Stimulated activated CD8-positive, alpha-beta memory T cell treated with anti-CD3 and anti-CD28 coated beads, Interleukin-7, amount 100 ng/mL, for 24 hours (primary cell): ENCODE measurements at regions not wholly inside any gene's neighbourhood (a gene's known extent, or its start where the extent isn't known, plus 50 kb on each side); places are given as distances from the start of the nearest gene placed in this dataset.

Source experiments
- DNase-seq: peaks from one replicate; pipeline ENCODE4 v3.0.0-alpha.2; 2020; ENCODE audit warnings: low read depth

DNA sequence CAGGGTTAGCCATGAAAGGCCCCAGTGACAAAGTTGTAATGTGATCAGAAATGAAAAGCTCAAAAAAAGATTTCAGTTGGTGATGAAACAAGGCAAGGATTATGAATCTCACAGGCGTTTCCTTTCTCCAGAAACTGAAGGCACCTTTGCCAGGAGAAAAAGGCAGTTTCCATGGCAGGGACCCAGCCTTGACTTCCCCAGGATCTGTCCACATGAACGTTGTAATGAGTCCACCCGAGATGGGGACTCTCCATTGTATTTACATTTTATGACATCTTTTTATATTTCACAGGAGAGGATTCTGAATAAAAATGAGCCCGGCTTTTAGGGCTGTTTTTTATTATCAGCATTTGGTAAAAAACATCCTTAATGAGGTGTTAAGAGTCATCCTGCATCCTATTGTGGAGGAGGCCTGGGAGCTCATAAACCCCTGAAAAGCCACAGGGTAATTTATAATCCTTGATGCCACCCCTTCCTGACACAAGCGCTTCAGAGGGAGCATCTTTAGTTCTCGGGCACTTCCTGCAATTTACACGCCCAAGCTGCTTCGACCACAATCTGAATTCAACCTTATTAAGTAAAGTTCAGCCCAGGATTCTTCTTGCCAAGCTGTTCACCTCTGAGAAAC, 74.1 kb upstream of the SALL4 start:
- no peak for DNase-seq

DNA sequence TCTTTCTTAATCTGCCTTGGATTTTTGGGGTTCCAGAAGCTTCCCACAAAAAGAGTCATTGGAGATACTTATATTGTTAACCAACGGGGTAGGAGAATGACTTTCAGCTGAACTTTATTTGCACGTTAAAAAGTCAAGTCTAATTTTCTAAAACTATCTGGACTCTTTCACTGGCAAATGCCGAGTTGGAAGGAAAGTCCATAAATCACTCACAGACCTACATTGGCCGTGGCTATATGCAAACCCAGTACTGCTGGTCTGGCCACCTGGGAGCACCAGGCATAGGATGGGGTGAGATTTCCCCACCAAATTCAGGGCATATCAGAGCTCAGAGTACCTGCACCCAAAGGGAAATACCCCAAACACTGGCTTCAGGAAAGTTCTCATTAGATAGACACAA, 71.3 kb upstream of the SALL4 start:
- no peak for DNase-seq

DNA sequence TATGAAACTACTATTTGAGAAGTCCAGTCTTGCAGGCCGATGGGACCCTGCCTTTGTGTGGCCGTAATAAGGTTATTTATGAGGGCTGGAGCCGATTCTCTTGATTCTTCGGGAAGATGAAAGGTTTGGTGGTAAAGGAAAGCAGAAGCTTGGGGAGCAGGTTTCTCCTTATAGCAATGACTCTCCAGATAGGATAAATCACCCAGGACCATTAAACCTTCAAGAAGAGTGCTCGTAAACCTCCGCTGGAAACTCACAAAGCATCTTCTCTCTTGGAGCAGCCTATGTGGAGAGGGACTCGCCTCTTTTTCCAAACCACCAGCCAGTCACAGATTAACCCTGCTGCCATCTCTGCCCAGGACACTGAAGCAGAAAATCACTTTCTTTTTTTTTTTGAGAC, 69.6 kb upstream of the SALL4 start:
- no peak for DNase-seq

DNA sequence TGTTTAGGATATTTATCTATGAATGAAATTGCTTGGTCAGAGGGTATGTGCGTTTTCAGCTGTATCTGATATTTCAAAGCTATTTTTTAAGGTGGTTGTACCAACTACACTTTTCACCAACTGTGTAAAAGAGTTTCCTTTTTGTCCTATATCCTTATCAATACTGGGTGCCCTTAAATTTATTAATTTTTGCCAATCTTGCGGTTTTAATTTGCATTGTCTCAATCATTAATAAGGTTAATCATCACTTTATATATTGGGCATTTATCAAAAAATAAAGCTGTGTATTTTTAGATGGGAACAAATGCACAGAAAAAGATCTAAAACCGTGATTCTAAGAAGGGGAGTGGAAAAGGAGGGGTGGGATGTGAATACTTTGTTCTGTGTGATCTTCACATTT, 66.7 kb upstream of the SALL4 start:
- no peak for DNase-seq

DNA sequence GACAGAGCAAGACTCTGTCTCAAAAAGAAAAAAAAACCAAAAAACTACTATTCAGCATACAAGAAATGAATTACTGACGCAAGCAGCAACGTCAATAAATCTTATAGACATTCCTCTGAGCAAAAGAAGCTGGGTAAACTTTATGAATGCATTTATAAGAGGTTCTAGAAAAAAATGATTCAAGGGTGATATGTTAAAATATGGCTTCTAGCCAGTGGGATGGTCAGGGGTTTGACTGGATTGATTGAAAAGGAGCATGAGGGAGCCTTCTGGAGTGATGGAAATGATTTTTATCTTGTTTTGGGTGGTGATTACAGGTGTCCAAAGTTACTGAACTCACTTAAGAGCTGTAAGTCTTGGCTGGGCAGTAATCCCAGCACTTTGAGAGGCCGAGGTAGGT, 64.9 kb upstream of the SALL4 start:
- DNase-seq: no peak

DNA sequence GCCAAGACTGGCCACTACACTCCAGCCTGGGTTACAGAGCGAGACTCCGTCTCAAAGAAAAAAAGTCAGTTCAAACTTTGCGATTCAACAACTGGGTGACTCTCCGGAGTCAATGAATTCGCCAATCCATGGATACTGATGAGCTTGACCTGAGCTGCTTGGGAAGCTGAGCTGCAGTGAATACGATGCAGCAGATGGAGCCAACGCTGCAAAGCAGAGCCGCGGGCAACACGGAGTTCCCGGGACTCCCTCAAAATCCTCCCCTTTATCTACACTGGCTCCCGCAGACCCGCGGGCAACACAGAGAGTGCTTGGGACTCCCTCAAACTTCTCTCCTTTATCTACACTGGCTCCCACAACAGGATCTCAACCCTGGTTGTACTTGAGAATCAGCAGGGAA, 62.6 kb upstream of the SALL4 start:
- DNase-seq: no peak

DNA sequence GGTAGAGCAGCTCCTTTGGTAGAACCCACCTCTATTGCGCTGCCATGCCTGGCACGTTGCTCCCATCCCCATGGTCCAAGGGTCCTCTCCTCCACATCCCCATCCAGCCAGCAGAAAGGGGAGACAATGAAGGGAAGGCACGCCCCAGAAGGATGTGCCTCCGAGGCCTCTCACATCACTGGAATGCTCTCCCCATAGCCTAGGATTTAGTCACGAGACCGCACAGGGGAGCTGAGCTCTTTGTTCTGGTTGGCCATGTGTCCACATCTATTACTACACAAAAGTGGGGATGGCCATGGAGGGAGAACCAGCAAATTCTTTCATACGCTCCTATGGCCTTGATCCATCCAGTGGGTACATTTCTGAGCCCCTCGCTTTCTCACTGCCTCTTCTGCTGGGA, 60.5 kb upstream of the SALL4 start:
- DNase-seq: no peak

DNA sequence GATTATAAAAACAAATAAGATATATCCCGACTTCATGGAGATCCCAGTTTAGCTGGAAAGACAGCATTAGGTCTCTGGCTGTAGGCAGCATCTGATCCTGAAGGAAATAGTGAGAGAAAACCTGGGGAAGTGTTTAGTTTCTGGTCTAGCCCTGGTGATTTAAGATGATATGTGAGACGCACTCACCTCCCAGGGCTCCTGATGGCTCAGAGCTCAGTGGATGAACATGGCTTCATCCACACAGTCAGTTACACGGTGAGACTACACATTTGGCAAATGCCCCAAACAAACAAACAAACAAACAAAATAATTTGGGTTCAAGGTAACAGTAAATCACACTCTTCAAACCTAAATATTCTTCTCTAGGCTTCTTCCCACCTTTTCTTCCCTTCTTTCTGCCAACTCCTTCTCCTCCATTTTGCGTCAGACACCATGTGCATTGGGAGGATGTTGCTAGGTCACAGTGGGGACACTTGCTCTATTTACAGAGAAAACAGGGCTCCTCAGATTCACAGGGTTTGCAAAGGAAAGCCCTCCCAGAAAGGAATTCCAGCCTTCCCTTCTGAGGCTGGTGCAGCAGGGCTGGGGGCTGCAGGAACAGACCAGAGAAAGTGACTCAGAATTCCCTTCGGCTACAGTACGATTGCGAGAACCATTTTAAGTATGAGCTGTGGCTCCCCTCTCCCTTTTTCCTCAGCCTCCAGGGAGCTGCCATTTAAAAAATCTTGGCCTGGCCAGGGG, 59.6 kb upstream of the SALL4 start:
- no peak for DNase-seq

DNA sequence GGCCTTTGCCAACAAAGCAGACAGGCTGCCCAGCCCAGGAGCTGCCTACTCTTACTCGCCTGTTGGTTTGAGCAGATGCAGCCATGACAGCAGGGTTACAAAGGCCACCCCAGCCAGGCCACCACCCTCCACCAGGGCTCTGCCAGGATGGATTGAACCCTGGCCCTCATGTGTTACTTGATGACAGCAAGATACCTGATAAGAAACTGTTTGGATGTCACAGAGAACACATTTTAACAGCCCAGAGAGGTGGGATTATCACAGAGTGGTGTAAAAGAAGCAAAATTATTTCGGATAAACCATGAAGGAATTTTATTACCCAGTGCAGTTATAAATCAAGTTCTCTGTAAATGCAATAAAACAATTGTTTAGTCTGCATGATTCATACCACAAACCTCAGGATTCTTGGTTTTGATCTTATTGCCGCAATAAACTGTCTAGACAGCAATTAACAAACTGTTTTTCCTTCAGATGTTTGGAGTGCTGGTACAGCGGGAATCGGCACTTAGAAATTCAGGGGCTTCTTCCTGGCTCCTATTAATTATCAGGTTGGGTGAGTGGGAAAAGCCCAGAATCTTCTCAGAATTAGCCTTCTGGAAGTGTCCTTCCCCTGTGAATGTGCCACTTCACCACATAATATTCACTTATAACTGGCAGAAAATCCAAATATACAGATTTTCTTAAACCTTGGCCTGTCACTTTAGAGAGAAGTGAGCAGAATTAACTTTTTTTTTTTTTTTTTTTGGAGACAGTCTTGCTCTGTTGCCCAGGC, 58.0 kb upstream of the SALL4 start:
- DNase-seq: no peak

DNA sequence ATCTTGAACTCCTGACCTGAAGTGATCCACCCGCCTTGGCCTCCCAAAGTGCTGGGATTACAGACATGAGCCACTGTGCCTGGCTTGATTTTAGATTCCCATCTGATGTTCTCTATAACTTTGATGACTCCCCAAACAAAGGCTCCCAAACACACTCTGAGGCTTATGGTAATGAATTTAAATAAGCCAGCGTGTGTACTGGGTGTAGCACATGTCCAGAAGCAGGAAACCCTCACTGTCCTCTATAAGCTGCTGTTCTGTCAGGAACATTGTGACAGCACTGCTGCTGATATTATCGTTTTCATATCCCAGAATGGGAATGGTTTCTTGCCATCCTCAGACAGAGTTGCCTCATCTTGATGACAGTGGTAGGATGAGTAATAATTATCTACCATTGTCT, 54.1 kb upstream of the SALL4 start:
- DNase-seq: no peak

DNA sequence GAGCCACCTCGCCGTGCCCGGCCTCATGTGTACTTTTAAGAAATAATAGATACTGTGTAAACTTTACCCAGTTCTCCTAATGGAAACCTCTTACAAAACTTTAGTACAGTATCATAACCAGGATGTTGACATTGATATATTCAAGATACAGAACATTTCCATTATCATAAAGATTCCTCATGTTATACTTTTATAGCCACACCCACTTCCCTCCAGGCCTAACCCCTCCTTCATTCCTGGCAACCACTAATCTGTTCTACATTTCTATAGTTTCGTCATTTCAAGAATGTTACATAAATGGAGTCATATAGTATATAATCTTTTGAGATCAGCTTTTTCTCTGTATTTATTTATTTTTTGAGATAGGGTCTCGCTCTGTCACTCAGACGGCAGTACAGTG, 52.6 kb upstream of the SALL4 start:
- DNase-seq: no peak
